Stimulated activated CD4-positive, alpha-beta T cell treated with anti-CD3 and anti-CD28 coated beads, Interleukin-12 subunit alpha, Interleukin-12 subunit beta, amount 100 ng/mL, for 48 hours (primary cell): ENCODE measurements at regions not wholly inside any gene's neighbourhood (a gene's known extent, or its start where the extent isn't known, plus 50 kb on each side); places are given as distances from the start of the nearest gene placed in this dataset.

Source experiments
- DNase-seq, 3 donors: peaks; one replicate each; pipeline ENCODE4 v3.0.0-alpha.2; 2020; ENCODE audit warnings: low read depth in 2 of 3, low spot score in 1 of 3

DNA sequence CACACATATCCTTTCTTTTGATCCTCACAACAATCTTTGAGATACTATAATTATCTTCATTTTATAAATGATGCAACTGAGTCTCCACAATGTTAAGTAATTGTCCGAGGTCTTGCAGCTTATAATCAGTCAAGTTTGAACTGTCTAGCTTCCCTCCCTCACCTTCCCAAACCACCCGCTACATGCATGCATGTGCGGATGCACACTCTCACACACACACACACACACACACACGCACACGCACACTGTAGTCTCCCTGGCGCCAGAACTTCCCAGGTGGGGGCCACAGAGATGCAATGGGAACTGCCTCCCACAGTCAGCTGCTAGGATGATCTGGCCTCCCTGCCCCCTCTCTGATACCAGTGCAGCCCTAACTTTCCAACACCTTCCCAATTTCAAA, 501.3 kb downstream of the BUD13 start:
- no peak for DNase-seq

DNA sequence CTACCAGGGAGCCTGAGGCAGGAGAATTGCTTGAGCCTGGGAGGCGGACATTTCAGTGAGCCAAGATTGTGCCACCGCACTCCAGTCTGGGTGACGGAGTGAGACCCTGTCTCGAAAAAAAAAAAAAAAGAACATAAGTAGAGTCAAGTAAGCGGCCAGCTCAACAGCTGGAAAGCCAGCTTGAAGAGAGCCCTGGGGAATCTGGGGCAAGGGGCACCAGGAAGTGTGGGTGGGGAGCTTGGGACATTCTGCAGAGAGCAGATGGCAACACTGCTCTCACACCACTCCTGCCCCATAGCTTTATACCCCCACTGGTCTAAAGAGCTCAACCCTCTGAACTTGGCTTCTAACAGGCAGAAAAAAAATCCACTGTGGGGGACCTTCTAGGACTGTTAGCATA, 505.6 kb downstream of the BUD13 start:
- DNase-seq, result no peak

DNA sequence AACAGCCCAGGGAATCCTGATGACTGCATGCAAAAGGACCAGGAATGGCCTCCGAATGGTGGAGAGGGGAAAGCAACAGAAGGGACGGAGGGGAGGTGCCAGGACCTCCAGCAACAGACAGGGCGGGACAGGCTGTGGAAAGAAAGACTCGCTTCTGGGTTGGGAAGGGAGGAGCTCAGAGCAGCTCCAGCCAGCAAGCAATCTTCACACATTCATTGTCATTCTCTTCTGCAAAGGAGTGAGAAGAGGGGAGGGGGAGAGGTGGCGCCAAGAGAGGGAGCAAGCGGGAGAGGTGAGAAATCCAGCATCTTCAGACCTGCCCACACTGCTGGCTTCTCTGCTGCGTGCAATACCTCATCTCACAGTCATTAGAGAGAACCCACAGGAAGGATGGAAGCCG, 509.0 kb downstream of the BUD13 start:
- no peak for DNase-seq

DNA sequence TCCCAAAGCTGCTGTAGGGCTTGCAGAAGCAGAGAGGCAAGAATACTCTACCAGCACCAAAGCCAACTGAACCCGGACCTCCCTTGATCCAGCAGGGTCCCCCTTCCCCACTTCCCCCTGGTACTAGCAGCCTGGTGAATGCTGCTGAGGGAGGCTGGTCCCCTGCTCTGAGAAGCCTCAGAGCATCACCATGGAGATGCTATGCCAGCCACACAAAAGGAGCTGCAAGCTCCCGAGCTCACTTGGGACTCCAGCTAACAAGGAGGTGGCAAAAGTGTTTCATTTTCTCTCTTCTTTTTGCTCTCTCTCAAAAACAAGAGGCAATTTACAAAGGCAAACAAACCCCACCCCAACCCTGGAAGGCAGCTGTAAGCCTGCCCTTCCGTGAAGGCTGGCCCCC, 509.8 kb downstream of the BUD13 start:
- DNase-seq, result no peak

DNA sequence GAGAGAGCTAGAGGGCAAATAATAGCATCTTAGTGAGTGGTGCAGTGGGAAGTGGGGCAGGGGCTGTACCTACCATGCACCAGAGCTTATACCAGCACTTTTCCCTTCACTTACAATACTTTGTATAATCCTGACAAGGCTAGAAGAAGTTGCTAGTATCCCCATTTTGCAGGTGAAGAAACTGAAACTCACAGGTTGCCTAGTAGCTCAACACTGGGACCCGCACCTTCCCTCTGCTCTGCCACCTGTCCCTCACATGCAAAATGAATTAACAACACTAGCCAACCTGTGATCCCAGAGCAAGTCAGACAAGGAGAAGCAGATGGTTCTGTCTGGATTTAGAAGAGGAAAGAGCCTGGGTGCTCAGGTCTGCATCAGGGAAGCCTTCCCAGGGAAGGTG, 510.4 kb downstream of the BUD13 start:
- DNase-seq, result no peak

DNA sequence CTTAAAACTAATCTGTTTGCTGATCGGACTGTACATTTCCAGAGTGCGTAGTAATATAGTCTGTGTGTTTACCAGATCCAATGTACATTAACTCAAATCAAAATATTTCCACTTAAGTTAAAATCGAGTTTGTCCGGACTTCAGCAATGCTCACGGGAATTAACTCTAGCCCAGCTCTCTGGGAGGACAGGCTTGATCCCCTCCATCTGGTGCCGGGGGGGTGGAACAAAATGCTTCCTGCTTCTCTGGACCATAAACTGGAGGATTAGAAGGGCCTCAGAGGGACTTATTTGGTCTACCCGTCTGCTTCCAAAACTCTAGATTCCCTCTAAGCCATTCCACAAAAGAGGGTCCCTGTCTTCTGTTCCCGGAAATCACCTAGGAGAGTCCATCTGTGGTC, 511.2 kb downstream of the BUD13 start:
- DNase-seq, result no peak

DNA sequence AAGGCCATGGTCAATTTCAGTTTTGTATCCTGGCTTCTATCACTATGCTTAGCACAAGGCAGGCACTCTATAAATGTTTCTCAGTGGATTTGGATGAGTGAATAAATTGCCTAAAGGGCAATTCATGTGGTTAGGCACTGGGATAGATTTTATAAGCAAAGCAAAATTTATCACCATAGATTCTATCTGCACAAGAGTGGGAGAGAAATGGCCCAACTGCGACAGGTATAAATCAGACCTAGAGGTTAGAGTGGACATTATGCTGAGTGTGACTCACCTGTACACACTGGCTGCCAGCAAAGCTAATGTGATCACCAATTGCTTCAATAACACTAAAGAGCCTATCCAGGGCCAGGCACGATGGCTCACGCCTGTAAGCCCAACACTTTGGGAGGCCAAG, 514.0 kb downstream of the BUD13 start:
- DNase-seq, result no peak

DNA sequence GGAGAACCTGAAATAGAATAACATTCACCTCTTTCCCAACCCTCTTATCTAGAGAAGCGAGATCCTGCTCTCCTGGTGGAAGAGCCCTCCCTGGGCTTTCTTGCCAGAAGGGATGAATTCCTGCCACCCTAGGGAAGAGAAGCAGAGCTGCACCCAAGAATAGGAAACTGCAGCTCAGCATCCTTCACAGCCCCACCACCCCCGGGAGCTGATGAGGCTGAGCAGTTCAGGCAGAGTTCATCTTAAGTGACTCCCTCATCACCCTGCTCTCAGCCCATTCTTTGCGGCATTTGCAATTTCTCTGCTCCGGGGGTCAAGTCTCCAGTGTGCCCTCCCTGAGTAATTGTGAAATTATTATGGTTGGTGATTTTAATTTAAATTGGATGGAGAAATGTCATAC, 514.9 kb downstream of the BUD13 start:
- DNase-seq, result no peak

DNA sequence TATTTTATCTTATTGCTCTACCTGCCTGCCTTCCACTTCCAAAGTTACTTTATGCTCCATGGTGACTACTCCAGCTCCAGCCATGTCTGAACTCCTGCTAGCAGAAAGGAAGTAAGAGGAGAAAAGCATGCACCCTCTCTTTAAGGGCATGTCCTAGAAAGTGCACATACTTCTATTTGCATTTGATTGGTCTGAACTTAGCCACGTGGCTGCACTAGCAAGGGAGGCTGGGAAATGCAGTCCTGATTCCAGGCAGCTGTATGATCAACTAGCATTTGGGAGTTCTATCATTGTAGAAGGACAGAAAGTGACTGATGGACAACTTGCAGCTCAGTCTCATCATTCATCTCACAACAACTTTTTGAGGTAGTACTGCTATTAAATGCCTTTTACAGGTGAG, 515.7 kb downstream of the BUD13 start:
- no peak for DNase-seq

DNA sequence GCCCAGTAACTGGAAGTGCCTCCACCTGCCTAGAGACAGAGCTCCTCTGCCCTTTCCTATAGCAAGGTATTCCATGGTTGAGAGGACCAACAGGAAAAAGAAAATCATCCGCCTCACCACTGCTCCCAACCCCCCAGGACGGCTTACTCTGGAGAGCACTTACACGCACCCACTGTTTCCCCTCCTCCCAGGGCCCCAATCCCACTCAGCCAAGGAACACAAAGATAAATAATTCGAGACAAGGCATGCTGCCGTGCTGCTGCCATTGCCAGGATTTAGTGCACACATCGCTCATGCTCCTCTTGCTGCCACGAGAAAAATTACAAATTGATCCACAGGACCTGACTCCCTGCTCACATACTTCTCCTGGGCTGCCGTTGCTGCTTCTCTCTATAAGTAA, 516.6 kb downstream of the BUD13 start:
- DNase-seq, result no peak

DNA sequence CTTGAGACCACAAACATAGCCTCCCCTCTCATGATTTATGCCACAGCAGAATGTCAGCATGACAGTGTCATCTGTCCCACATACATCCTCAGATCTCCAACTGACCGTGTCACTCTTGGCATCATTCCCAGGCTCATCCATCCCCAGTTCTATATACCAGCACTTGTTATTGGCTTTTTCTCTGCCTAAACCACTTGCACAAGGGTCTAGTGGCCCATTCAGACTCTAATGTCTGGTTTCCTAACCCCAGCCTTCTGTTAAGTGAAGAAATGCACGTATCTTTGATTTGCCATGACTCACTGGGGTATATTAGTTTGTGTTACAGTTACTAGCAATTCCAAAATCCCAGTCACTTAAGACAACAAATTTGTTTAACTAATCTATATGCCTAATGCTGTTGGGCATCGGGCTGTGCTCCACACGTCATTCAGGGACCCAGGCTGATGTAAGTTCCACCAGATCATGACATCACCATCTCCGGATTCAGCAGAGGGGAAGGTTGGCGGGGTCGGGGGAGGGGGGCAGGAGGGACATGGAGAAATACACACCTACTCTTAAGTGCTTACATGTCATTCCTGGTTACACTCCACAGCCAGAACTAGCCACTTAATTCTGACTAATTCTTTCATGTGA, 517.4 kb downstream of the BUD13 start:
- no peak for DNase-seq

DNA sequence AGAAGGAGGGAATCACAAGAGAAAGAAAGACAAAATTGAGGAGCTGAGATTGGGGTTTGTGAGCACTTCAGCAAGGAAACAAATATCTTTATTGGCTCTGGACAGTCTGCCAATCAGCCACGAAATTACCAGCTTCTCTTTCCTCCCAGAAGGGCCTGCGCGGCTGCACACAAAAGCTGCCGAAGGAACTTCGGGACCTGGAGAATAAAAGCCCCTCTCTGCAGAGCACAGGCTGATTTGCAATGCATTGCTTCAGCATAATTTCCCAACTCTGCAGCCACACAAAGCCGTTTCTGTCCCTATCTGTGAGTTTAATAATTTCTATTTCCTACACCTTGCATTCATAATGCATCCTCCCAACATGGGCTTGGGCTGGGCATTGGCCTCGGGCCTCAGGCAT, 522.6 kb downstream of the BUD13 start:
- DNase-seq, result no peak

DNA sequence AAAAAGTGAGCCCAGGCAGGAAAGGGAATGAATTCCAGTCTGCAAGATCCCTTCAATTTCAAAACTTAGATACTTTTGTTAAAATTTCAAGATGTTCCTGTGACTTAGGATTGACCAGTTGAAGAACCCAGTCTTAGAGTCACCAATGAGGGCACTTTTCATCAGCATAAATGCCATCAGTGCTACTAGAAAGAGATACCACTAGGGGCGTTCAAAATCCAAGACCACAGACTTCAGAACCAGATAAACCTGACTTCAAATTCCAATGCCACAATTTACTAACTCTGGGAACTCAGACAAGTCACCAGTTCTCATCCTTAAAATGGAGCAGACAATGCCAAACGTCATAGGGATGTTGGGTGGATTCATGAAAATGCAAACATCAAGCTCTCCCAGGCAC, 523.2 kb downstream of the BUD13 start:
- no peak for DNase-seq

DNA sequence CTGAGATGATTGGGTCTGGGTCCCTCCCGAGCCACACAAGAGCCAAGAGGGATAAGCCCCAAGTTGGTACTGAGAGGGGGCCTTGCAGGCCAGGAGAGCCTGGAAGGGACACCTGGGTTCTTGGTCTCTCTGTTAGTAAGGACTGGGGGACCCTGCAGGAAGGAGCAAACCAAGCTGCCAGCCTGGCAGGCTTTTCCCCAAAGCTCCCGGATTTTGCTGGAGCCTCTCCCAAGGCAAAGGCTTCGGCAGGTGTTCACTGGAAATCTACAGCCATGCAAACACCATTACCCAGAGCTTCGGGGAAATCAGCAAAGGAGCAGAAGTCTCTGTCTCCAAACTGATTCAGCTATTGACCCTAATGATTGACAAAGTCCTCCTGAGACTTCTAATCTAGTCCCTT, 527.9 kb downstream of the BUD13 start:
- no peak for DNase-seq

DNA sequence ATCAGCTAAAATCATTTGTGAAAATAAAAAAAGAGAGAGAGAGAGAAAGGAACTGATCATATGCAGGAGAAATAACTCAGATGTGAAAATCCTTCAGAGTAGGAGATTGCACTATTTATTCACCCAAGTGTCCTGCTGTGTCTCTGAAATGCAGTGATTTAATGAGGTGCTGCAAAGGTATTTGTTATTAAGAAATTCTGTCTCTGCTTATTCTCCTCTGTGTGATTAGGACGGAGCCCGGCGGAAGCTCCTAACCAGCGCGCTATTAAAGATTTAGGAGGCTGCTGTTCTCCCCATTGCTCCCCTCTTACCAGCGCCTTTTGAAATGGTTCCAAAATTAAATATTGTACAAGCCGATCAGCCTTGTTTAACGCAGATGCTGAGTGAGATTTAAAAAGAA, 528.3 kb downstream of the BUD13 start:
- DNase-seq, result no peak

DNA sequence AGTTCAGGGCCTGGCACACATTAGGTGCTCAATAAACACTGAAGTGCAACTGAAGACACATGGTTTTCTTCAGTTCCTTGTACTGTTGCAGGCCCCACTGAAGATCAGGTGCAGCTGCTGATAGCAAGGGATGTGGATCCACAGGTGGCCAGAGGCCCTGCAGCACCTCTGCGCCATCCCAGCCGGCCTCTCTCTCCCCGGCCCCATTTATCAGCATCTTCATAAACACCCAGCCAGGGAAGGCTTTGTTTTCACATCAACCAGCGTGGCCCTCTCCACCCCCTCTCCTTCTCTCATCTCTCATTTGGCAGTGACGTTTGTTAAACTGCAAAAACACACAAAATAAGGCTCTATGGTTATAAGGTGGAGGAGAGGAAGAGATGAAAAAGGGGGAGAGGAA, 528.8 kb downstream of the BUD13 start:
- DNase-seq, result no peak

DNA sequence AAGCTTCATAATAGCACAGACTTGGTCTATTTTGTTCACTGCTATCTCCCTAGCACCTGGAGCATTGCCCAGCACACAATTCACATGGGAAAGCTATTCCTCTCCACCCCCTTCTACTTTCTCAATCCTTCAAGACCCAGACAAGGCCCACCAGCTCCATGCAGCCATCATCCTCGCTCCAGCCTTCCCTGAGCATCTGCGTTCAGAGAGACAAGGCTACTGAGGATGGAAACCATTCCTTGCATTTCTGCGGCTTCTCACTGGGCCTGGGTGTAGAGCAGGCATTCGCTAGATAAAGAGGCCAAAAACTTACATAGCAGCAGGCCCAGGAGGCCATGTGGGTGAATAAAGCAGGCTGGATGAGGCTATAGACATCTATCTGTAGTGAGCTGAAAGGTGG, 530.8 kb downstream of the BUD13 start:
- no peak for DNase-seq

DNA sequence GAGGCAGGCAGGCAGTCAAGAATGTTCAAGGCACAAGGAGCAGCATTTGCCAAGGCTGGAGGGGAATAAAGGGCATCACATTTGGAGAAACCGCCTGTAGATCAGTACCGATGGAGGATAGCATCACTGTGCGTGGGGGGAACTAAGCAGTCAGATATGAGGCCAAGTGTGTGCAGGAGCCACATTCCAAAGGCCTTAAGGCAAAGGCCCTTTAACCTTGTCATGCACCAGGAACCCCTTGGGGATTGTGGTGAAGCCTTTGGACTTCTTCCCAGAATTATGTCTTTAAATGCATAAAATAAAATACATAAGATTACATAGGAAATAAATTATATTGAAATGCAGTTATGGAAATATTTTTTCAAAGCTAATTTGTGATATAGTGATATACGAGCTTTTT, 532.1 kb downstream of the BUD13 start:
- DNase-seq, result no peak

DNA sequence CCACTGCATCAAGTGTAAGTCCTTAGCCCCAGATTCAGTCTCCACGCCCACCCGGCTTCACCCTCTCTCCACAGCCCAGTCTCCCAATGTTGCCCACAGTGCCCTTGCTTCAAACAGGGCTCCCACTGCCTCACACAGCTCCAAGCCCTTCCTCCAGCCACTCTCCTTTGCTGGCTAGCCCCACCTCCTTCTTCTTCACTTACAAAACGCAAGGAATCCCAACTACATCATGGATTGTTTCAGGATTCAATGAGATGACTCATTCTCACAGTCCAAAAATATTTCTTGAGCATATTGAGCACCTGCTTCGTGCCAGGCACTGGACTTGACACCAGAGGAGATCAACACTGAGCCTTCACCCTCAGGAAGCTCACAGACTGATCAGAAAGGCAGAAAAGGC, 533.5 kb downstream of the BUD13 start:
- no peak for DNase-seq

DNA sequence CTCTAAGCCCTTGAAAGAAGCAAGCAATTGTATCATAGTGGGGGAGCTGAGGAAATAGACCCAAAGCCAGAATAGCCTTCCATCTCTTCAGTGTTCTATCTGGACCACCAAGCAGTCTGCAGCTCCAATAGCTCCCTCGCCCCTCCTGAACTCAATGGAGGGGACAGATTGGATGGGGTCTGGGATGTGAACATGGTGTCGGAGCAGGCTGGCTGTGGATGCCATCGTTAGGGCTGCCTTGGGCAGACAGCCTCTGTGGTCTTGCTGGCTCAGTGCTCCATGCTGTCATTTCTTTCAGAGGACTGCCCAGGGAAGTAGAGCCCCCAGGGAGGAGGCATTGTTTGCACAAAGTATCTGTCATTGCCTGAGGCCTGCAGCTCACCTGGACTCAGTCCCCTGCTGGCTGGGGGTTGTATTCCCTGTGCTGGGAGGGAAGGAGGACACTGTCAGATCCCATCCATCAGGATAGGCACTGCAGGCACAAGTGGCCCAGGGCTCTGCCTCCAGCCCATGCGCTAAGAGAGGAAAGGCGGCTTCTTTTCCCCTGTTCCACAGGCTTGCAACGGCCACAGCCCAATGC, 537.7 kb downstream of the BUD13 start:
- DNase-seq, result no peak

DNA sequence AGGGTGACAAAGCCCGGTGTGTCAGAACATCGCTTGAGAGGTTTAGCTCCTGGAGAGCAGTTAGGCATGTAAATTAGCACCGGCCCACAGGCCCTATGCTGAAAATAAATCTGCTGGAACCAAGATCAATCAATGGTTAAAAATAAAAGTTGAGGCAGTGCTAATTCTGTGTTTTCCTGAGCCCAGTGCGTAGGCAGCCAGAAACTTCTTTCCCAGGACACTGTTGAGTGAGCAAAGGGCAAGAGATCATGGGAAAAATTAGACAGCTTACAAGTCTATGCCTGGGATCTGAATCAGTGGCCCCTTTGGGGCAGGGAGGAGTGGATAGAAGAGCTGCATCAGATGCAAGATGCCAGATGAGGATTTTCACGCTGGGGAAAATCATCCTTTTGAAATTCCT, 539.2 kb downstream of the BUD13 start:
- no peak for DNase-seq

DNA sequence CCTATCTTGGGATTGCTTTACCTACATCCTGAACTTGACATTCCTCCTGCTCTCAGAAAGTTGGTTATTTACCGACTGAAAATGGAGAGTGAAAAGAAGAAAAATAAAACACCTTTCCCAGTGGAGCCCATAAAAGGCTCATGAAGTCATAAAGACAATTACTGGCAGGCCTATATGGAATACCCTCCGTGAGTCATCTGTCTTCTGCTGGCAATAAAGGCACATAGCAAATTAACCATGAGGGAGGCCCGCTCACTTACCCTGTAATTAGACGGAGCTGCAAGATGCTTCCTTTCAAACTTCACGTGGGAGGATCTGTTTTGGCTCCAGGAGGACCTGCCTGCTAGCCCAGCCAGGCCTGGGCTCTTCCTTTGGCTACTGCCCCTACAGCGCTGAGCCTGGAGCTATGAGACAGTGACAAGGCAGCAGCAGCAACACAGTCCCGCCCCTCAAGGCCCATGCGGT, 540.4 kb downstream of the BUD13 start:
- no peak for DNase-seq

DNA sequence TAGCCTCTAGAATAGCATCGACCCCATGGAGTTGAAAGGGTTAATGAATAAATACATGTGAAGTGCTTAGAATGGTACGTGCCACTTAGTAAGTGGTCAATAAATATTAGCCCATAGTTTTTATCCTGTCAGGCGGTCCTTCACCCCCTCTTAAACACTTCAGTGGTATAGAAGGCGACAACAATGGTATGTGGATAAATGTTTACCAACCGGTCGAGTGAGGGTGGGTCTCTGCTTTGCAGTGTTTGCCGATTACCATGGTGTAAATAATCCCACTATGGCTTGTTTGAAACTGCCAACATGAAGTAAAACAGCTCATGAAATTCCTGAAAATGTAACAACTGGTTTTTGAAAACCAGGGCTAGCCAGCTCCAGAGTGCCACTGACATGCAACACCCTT, 541.2 kb downstream of the BUD13 start:
- DNase-seq, result no peak
